GM12892 (cell line): ENCODE measurements at regions not wholly inside any gene's neighbourhood (a gene's known extent, or its start where the extent isn't known, plus 50 kb on each side); places are given as distances from the start of the nearest gene placed in this dataset.

Source experiments
- POLR2A ChIP-seq: IDR thresholded peaks from 2 replicates; pipeline ENCODE4 v1.6.1; 2011; ENCODE audit warnings: low read depth, low read length, control low read depth
- POLR2AphosphoS5 ChIP-seq: IDR thresholded peaks from 2 replicates; pipeline ENCODE4 v1.6.1; 2011; ENCODE audit warnings: low read depth, low read length, control low read depth
- TAF1 ChIP-seq: IDR thresholded peaks from 2 replicates; pipeline ENCODE4 v1.6.1; 2011; ENCODE audit warnings: low read depth, mild to moderate bottlenecking, control low read depth, low read length, borderline replicate concordance

DNA sequence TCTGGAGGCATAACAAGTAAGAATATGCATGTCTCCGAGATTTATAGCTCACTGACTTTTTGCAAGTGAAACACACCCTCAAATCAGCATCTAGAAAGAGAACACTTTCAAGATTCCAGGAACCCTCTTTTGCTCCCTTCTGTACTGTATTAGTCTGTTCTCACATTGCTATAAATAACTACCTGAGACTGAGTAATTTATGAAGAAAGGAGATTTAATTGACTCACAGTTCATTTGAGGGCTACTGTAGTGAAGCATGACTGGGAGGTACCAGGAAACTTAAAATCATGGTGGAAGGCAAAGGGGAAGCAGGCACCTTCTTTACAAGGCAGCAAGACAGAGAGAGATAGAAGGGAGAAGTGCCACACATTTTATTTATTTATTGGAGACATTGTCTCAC, 269.9 kb downstream of the UTRN start:
- no peak for TF ChIP-seq POLR2A
- TF ChIP-seq POLR2AphosphoS5, result no peak
- no peak for TF ChIP-seq TAF1
